GM12873 (cell line): ENCODE measurements at regions not wholly inside any gene's neighbourhood (a gene's known extent, or its start where the extent isn't known, plus 50 kb on each side); places are given as distances from the start of the nearest gene placed in this dataset.

ENCODE experiments used
- TF ChIP-seq, protein P1 (sequence below): IDR thresholded peaks from 2 replicates; pipeline ENCODE4 v1.5.1; 2012; ENCODE audit warnings: low read depth, mild to moderate bottlenecking, moderate library complexity, low read length, control low read depth; ENCODE audit not compliant: insufficient read depth; ENCODE audit errors: missing control alignments

GRCh38 chr1:181314959-181315358 is 168.4 kb upstream of the CACNA1E start:
- TF ChIP-seq, protein P1, sequence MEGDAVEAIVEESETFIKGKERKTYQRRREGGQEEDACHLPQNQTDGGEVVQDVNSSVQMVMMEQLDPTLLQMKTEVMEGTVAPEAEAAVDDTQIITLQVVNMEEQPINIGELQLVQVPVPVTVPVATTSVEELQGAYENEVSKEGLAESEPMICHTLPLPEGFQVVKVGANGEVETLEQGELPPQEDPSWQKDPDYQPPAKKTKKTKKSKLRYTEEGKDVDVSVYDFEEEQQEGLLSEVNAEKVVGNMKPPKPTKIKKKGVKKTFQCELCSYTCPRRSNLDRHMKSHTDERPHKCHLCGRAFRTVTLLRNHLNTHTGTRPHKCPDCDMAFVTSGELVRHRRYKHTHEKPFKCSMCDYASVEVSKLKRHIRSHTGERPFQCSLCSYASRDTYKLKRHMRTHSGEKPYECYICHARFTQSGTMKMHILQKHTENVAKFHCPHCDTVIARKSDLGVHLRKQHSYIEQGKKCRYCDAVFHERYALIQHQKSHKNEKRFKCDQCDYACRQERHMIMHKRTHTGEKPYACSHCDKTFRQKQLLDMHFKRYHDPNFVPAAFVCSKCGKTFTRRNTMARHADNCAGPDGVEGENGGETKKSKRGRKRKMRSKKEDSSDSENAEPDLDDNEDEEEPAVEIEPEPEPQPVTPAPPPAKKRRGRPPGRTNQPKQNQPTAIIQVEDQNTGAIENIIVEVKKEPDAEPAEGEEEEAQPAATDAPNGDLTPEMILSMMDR, result no peak

GRCh38 chr1:181317261-181317930 is 165.9 kb upstream of the CACNA1E start:
- TF ChIP-seq, protein P1, result no peak

DNA sequence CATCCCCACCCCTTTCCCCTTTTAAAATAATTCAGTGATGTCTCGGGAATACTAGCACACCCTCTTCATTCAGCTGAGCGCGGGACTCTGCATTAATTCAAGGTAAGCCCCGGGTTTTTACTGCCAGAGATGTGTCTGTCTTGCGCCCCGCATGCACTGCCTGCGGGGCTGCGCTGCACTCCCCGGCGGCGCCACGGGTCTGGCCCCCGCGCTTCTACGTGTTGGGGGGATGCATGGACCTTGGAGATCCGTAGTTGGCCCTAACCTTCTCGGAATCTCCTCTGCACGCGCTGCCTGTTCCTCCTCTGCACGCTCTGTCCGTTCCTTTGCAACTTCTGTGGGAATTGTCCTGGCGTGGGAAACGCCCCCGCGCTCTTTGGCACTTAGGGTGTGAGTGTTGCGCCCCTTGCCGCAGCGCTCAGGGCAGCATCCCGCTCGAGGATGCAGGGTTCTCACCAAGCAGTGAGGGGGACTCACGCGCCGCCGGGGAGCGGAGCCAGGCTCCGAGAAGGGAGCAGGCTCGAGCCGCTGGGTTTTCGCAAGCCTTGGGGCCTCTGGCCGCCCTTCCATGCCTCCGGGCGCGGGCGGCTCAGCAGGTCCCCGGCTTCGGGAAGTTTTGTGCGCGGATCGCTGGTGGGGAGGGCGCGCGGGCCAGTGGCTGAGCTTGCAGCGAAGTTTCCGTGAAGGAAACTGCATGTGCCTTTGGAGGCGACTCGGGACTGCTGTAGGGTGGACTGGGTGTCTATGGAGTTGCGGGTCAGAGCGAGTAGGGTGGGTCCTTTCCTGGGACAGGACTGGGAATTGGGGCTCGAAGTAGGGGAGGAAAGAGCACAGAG is 165.1 kb upstream of the CACNA1E start:
- TF ChIP-seq, protein P1, result no peak

DNA sequence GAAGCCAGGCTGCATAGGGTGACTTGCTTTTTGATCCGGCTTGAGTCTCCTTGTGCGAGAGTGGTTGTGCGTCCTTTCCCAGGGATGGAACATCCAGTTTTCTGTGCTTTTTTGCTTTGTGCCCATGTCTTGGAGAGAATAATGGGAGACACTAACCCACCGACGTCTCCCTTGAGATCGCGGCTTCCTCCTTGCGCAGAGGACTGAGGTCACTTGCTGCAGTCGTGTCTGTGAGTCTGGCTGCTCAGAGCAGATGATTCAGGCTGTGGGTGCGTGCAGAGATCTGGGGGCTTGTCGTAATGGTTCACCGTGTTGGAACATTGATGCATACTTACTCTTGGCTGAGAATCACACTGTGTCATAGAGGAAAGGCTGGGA is 164.5 kb upstream of the CACNA1E start:
- TF ChIP-seq, protein P1, result no peak

- TF ChIP-seq, protein P1, result no peak
These were observed 163.4 kb upstream of the CACNA1E start for GRCh38 chr1:181319907-181320306.

DNA sequence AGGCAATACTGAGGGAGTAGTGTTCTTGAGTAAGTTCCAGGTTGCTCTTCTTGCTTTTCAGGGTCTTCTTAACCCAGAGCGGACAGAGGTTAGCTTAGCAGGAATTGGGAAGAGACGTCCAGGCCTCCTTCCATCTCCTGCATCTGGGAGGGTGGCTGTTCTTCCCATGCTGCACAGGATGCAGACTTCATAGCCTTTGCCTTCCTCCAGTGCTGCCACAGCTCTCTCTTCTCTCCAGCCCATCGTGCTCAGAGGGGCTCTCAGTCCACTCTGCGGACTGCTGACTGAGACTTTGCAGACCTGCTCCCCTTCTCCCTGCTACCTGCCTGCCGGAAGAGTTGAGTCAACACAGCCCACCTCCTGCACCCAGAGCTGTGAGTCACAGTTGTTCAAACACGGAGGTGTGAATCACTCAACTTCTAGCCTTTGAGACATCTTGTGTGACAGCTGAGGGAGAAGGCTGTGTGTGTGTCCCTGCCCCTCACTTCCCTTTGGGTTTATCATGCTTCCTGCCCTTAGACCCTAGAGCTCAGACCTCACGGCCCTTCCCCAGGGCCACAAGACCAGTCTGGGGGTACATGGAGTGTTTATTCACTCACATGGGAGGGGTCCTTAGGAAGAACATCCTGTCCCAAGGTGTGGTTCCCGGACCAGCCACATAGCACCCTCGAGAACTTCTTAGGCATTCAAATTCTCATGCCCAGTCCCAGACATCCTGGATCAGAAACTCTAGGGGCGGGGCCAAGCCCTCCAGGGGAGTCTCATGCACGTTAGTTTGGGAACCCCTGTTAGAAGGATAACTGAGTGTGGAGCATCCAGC is 158.3 kb upstream of the CACNA1E start:
- TF ChIP-seq, protein P1, result no peak

DNA sequence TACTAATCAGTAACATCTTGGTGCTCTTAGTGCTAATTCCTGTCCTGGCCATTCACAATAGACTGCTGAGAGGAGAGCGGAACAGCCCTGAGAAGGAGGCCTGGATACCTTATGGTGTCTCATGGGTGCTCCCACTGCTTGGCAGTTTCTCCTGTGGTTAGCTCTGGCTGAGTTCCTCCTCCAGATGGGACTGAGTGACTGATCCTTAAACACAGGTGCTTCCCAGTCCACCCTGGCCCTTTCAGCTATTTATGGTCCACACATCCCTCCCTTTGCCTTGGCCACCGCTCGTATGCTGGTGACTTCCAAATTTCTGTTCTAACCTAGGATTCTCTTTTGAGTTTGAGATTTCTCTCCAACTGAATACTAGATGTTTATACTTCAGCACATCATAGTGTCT is 157.0 kb upstream of the CACNA1E start:
- TF ChIP-seq, protein P1, result no peak
